Esophagus squamous epithelium (tissue), 4 donors: ENCODE measurements at regions not wholly inside any gene's neighbourhood (a gene's known extent, or its start where the extent isn't known, plus 50 kb on each side); places are given as distances from the start of the nearest gene placed in this dataset.

Experiments used
- CTCF ChIP-seq, 6 experiments: fragments of 450-650 bp in 4 of 6; fragments of 200-600 bp in 2 of 6; sonication (generic) in 2 of 6; IDR thresholded peaks; one replicate each; pipeline ENCODE4 v1.5.1; 2016 to 2019; ENCODE audit warnings: antibody characterized with exemption in 6 of 6, mild to moderate bottlenecking in 4 of 6, moderate library complexity in 4 of 6
- POLR2A ChIP-seq, 4 donors: fragments of 450-650 bp; IDR thresholded peaks; one replicate each; pipeline ENCODE4 v1.6.1; 2017; ENCODE audit warnings: antibody characterized with exemption in 4 of 4, mild to moderate bottlenecking in 4 of 4, moderate library complexity in 3 of 4

- no peak for TF ChIP-seq CTCF (IDR thresholded peaks at IDR 0.05)
- TF ChIP-seq POLR2A (IDR thresholded peaks at IDR 0.05): no peak
These were observed 164.2 kb downstream of the NDUFA12 start for GRCh38 chr12:94839347-94839746.
